ENCODE measurements at regions not wholly inside any gene's neighbourhood (a gene's known extent, or its start where the extent isn't known, plus 50 kb on each side); places are given as distances from the start of the nearest gene placed in this dataset.

GRCh38 chr10:9230625-9231024 lies 1176.1 kb downstream of the GATA3 start:
- H3K9me3 ChIP-seq = 0 out of 3 replicates have a peak, but pooled peaks cover 2% of the 10 kb centered on the region
- WGBS (ENCODE audit: missing lambda C conversion rate) = 1% methylated on average over 3 of the region's 3 CpGs
- FAIRE-seq (no peak), DNase-seq (ENCODE audit: low read depth in 1 of 2, low spot score in 1 of 2) (no peak), ATAC-seq (no peak)
- ChIA-PET POLR2A (no interaction called here), CTCF (no interaction called here)
- no peak overlapping the region for H3K27ac ChIP-seq
- no peak overlapping the region for H3K4me3 ChIP-seq
- no peaks in the 10 kb centered on the region for H3K4me1 ChIP-seq
- no peak overlapping the region for H3K4me2 ChIP-seq
- TF ChIP-seq MAZ (IDR thresholded peaks at IDR 0.05; ENCODE audit: borderline replicate concordance, low read depth, low read length) = no peak
- TF ChIP-seq NFE2L2 (conservative IDR thresholded peaks at IDR 0.05; ENCODE audit: low read length) = no peak
- no peak for TF ChIP-seq JUN (IDR thresholded peaks at IDR 0.05)
- no peak for TF ChIP-seq EP300 (IDR thresholded peaks at IDR 0.05)
- TF ChIP-seq ZFP36 (IDR thresholded peaks at IDR 0.05; ENCODE audit: borderline replicate concordance, partially characterized antibody) = no peak
- TF ChIP-seq POLR2AphosphoS2 (conservative IDR thresholded peaks at IDR 0.05; ENCODE audit: low read length) = no peak
- TF ChIP-seq TP53 (CRISPR knock-in tag; IDR thresholded peaks at IDR 0.05) = no peak
- no peak for TF ChIP-seq RCOR1 (IDR thresholded peaks at IDR 0.05; ENCODE audit: low read depth, low read length)
- no peak for TF ChIP-seq BCL3 (IDR thresholded peaks at IDR 0.05)
- TF ChIP-seq HEYL (CRISPR knock-in tag; IDR thresholded peaks at IDR 0.05) = no peak
- no peak for TF ChIP-seq FOXS1 (CRISPR knock-in tag; IDR thresholded peaks at IDR 0.05)
- TF ChIP-seq HES2 (IDR thresholded peaks at IDR 0.05) = no peak
- no peak for TF ChIP-seq CEBPB (IDR thresholded peaks at IDR 0.05)
- TF ChIP-seq CTCF (IDR thresholded peaks at IDR 0.05) = no peak
- TF ChIP-seq NPAS2 (CRISPR knock-in tag; IDR thresholded peaks at IDR 0.05; ENCODE audit: borderline replicate concordance) = no peak
- TF ChIP-seq RAD21 (conservative IDR thresholded peaks at IDR 0.05 in 1 of 2, IDR thresholded peaks at IDR 0.05 in 1 of 2) = no peak

GRCh38 chr10:9234191-9234590 lies 1179.7 kb downstream of the GATA3 start:
- ChIA-PET CTCF (no interaction called here), POLR2A (no interaction called here)
- ATAC-seq (no peak), DNase-seq (ENCODE audit: low read depth in 1 of 2, low spot score in 1 of 2) (no peak), FAIRE-seq (no peak)
- no peak for TF ChIP-seq NR3C1 (IDR thresholded peaks at IDR 0.05)
- no peak for TF ChIP-seq REST (IDR thresholded peaks at IDR 0.05)
- TF ChIP-seq NFE2L2 (conservative IDR thresholded peaks at IDR 0.05; ENCODE audit: low read length) = no peak
- no peak for TF ChIP-seq FOXS1 (CRISPR knock-in tag; IDR thresholded peaks at IDR 0.05)
- TF ChIP-seq CBX2 (IDR thresholded peaks at IDR 0.05; ENCODE audit: borderline replicate concordance, low read depth) = no peak
- TF ChIP-seq ELK1 (IDR thresholded peaks at IDR 0.05; ENCODE audit: low read depth, low read length) = no peak
- no peak for TF ChIP-seq TP53 (CRISPR knock-in tag; IDR thresholded peaks at IDR 0.05)
- TF ChIP-seq BCL3 (IDR thresholded peaks at IDR 0.05) = no peak
- no peak for TF ChIP-seq FOSL2 (IDR thresholded peaks at IDR 0.05)
- no peak for TF ChIP-seq FOSL2 (CRISPR knock-in tag; IDR thresholded peaks at IDR 0.05)
- no peak for TF ChIP-seq GATA3 (IDR thresholded peaks at IDR 0.05; ENCODE audit: borderline replicate concordance)
- TF ChIP-seq FOSB (CRISPR knock-in tag; IDR thresholded peaks at IDR 0.05) = no peak
- TF ChIP-seq HOXB5 (CRISPR knock-in tag; IDR thresholded peaks at IDR 0.05) = no peak
- TF ChIP-seq HOXB13 (CRISPR knock-in tag; IDR thresholded peaks at IDR 0.05; ENCODE audit: low read depth) = no peak
- TF ChIP-seq CHD2 (IDR thresholded peaks at IDR 0.05; ENCODE audit: low read length, partially characterized antibody) = no peak
- Histone ChIP-seq H3K9me3 (no peaks in the 10 kb centered on the region), H3K4me2 (no peak overlapping the region), H3K27ac (no peak overlapping the region), H3K4me3 (no peak overlapping the region), H3K4me1 (no peaks in the 10 kb centered on the region)
- WGBS (ENCODE audit: missing lambda C conversion rate) = 0% methylated on average over 1 of the region's 1 CpG
